ENCODE measurements at regions not wholly inside any gene's neighbourhood (a gene's known extent, or its start where the extent isn't known, plus 50 kb on each side); places are given as distances from the start of the nearest gene placed in this dataset.
"Not testable (repeated sequence)": the region's sequence is repeated elsewhere in the genome, so short reads cannot be mapped to it uniquely, and the experiment has no call there.

DNA sequence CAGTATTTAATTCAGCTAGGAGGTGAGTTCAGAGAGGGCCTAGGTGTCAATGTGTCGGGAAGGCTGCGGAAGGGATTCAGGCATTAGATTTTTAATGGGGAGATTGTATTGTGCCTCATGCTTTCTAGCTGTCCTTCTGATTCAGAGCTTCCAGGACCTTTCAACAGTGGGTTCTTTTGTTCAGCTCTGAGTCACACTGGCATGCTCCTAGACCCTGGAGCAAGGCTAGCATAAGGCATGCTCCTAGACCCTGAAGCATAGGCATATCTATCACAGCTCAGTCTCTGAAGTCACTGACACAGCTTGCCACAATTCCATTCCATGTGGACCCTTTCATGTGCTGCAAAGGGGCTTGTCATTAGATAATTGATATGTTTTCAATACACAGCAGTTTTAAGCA, 396.9 kb downstream of the RAB38 start:
- ATAC-seq (no peak), DNase-seq (ENCODE audit: low spot score) (no peak)

DNA sequence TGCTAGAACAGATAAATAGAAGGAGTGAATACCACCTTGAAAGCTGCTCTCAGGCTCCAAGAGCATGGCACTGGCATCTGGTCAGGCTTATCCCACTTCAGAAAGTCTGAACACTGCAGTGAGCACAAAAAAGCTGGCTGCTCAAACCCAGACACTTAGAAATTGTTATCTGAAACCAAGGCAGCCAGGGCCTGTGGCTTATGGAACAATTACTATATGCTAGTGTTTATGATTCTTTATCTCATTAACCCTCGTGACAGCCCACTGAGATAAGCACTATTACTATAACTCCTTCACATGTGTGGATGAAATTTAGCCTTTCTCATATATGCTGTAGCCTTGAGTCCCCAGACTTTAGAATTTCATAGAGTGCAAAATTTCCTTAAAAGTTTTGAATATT, 400.2 kb downstream of the RAB38 start:
- DNase-seq (ENCODE audit: low spot score), result no peak

DNA sequence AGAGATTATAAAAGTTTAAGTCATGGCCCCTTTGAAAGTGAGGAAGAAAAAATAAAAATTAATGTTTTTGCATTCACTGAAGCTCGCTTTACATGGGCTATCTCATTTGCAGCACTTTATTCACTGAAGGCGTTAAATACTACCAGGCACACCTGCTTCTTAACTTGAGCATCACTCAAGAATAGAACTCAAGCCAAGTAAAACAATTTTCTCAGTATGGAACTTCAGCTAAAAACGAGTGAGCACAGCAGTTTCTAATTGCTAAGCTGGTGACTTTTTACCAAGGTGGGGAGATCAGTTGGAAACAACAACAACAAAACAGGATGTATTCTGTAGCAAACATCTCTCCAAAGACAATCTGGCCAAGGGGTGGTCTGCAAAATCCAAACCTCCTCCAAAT, 405.6 kb downstream of the RAB38 start:
- DNase-seq (ENCODE audit: low spot score) (no peak), ATAC-seq (no peak)

More for the DNA sequence above, 400.2 kb downstream of the RAB38 start:
- ATAC-seq, result no peak

DNA sequence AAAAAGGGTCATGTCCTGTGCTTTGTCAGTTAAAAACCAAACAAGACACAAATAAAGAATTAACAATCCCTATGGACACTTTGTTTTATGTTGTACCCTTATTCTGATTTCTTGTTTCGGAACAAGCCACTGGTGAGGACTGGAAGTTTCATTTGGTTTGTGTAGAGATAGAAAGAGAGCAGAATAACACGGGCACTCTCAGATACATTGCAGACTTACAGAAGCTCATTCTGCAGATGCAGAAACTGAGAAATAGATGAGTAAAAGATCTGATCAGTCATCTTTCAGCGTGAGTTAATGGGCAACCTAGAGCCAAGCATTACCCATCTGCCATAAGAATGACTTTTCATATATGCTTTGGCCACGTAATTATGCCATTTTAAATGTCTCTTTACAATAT, 407.6 kb downstream of the RAB38 start:
- ATAC-seq, result no peak
- DNase-seq (ENCODE audit: low spot score), result no peak

DNA sequence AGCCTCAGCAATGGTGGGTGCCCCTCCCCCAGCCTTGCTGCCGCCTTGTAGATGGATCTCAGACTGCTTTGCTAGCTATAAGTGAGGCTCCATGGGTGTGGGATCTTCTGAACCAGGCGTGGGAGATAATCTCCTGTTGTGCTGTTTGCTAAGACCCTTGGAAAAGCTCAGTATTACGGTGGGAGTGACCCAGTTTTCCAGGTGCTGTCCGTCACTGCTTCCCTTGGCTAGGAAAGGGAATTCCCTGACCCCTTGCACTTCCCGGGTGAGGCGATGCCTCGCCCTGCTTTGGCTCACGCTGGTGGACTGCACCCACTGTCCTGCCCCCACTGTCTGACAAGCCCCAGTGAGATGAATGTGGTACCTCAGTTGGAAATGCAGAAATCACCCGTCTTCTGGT, 411.2 kb downstream of the RAB38 start:
- not testable (repeated sequence) for DNase-seq (ENCODE audit: low spot score); ATAC-seq

DNA sequence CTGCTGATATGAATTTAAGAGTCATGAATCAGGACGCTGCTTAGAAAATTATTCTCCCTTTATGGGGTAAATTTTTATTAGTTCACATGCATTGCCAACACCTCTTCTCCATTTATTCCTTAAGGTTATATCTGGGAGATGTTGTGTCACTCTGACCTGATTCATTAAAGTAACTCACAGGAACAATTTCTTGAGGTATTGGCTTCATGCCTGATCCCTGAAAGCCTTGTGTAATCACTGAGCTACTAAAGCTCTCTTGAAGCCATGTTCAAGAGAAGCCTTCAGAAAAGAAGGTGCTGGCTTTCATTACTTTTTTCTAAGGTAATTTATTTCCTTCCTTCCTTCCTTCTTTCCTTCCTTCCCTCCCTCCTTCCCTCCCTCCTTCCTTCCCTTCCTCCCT, 420.6 kb downstream of the RAB38 start:
- no peak for ATAC-seq

DNA sequence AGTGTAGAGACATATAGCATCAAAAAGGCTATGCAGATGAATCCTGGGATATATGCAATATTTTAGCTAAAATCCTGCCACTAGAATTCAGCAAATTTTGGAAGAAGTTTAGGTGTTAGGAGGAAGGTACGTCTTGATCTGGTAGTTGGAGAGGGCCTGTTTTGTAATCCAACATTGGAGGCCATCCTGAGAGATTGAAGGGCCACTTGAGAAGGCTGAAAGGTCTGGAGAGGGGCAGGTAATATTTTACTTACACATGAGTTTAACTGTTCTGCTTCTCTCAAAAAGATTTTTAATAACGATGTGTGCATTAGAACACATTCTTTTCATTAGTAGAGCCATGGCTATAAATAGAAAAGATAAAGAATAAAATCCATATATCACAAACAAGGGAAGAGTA, 422.1 kb downstream of the RAB38 start:
- no peak for DNase-seq (ENCODE audit: low spot score)
- ATAC-seq, result no peak

More for the DNA sequence above, 420.6 kb downstream of the RAB38 start:
- DNase-seq (ENCODE audit: low spot score), result no peak

DNA sequence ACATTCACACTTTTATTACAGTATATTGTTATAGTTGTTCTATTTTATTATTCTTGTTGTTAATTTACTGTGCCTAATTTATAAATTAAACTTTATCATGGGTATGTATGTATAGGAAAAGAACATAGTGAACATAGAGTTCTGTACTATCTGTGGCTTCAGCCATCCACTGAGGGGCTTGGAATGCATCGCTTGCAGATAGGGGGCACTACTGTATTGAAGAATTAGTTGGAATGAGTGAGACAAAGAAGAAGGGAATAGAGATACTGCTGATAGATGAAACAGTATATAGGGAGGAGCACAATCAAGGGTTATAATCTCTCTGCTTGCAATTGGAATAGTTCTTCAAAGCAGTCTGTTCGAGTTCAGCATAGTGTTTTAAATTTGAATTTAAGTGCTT, 432.2 kb downstream of the RAB38 start:
- no peak for DNase-seq (ENCODE audit: low spot score)
- ATAC-seq, result no peak

DNA sequence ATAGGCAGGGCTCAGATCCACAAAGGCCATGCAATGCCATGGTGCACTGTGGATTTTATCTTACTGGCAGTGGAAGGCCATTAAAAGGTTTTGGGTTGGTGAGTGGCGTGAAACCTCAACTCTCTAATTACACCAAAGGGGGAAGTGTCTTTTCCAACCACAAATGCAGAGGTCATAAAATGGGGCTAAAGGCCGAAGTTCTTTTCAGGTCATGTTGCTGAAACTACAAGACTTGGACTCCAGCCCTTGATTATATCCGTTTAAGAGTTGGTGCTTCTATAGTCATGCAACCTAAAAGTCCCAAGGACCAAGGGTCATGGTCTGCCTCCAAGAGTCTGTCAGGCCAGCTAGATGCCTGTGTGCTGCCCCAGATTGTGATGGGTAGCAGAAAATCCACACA, 434.3 kb downstream of the RAB38 start:
- ATAC-seq (no peak), DNase-seq (ENCODE audit: low spot score) (no peak)

DNA sequence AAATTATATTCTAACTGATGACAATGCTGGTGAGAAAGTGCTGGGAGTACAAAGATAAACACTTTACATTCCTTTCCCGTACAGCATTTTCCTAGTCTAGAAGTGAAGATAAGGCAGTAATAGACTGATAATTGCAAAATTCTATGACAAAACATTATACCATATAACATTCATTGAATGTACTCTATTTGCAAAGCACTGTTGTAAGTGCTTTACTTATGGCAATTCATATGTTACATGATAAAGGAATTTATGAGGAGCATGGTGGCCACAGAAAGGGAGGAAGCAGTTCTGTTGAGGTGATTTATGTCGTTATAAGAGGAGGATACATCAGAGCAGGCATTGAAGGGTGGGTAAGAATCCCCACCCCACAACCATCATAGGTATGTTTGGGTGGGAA, 434.8 kb downstream of the RAB38 start:
- no peak for ATAC-seq
- DNase-seq (ENCODE audit: low spot score), result no peak

DNA sequence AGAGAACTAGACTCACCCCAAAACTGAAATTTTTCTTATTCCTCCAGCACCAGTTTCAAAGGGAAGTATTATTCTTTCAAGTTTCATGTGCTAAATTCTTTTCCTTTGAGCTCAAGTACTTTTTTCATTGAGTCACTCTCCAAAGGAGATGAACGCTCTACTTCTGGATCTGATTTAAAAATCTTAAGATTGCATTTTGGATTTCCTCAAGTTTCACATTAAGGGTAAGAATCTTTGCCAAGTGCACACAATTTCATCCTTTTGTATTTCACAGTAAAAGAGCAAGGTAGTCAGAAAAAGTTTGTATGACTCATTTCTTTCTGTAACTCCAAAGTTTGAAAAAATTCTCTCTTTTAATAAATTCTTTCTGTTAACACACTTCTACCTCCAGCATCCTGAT, 435.5 kb downstream of the RAB38 start:
- no peak for DNase-seq (ENCODE audit: low spot score)
- no peak for ATAC-seq

DNA sequence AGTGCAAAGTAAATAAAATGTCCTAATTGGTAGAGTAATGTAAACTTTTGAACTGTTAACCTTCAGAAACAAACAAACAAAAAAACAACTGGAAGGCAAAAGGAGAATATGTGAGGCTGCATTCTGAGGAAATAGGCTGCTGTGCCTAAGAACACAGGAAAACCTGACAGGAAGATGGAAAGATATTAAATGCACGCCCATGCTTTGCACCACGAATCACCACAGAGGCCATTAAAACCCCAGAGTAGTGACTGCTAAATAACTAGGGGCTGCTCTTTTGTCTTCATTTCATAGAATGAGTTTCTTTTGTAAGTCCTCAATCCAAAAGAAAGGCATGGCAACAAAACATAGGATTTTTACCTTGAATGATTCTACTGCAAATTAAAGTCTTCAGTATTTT, 436.0 kb downstream of the RAB38 start:
- no peak for DNase-seq (ENCODE audit: low spot score)
- no peak for ATAC-seq

DNA sequence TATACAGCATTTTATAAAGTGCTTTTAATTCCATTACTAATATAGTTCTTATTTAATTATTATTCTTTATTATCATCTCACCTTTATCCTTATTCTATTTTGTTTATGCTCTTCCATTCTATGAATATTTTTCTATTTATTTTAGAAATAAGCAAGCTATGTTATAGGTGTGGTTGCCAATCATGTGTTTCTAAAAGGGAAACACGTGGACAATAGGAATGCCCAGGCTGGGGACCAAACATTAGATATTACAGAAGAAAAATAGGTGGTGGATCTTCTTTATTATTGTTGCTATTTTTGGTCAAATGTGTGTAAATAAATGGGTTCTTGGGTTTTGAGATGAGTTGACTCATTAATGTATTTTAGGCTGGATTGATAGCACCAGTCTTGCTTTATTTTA, 438.3 kb downstream of the RAB38 start:
- DNase-seq (ENCODE audit: low spot score) (no peak), ATAC-seq (no peak)

DNA sequence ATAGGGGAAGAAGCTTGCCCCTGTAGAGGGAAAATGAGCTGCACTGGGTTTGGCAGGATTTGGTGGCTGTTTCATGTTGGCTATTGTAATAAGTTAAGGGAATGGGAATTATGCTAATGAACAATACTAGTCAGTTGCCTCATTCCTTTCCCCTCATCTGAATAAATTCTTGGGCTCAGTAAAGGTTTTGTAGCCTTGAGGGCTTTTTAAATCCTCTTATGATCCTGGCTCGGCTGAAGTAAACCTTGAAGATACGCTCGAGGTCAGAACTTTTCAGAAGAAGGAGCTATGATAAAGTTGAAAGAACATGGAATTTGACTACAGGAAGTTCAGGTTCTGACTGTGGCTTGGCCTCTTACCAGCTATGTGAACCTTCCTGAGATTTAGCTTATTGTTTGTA, 448.7 kb downstream of the RAB38 start:
- ATAC-seq, result no peak
- no peak for DNase-seq (ENCODE audit: low spot score)

DNA sequence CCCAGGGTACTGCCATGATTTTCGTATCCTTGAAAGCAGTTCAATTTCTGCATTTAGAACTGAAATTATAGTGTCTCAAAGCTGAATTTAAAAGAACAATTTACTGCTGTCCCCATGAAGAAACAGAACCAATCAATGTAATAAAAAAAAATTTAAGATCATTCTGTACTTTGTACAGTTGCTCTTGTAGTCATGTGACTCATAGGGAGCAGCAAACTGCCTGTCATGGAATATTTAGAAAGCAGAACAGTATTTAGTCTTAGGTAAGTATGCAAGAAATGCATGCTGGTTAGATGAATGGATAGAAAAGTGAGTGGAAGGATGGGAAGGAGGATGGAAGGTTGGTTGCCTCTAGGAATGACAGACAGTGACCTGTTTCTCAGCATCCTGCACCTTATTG, 450.9 kb downstream of the RAB38 start:
- ATAC-seq, result no peak
- DNase-seq (ENCODE audit: low spot score), result no peak

DNA sequence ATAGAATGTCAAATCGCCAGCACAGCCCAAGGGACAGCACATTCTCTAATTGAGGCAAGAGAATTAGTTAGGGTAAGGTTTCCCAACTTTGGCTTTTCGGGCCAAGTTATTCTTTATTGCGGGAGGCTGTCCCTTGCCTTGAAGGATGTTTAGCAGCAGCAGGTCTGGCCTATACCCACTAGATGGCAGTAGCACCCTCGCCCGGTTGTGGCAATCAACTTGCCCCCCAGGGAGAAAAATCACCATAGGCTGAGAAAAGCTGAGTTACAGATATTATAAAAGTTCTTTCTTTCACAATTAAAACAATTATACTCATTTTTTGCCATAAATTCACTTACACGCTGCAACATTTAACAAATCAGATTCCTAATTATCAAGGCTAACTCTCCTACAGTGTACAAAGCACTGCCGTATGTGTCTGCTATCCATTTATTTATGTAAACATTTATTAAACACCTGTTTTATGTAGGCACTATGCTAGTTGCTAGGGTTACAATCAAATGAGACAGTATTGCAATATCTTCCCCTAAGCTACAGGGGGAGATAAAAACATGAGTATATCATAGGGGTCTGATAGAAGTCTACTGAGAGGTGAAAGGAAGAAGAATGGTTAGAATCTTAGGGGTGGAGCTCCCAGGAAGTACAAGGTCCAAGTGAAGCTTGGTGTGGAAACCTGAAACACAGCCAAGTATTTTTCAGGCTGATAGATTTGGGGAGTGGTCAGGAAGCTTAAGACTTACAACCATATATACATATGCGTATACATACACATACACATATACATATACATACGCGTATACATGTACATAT, 452.3 kb downstream of the RAB38 start:
- DNase-seq (ENCODE audit: low spot score), result no peak
- ATAC-seq, result peak; percentile 86

DNA sequence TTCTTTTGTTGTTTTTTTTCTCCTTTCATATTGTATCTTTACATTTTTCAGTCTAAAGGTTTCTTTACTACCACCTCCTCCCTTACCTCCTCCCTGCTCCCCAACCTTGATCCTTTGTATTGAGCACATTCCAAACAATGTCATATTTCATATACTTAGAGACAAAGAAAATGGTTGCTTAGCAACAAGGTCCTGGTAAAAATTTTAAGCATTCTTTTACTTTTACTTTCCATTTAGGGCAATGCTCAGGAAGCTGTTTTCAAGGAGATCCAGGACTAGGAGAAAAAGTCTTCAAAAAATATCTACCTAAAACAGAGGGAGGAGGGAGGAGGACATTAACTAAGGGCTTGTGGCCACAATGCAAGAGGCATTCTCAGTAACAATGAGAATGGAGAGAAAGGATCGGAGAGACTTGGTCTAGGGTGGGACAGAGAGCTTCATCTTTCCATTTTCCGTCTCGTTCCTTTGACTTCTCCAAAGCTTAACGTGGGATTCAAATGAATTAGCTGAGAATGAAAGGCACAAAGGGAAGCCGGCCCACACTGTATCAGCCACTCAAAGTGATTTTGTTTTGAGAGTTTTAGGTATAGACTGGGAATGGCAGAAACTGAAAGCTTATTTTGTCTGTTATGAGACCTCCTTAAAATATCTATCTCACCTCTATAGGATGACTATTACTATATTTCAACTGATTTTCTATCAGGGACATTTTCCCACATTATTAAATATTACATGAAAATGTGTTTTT, 455.7 kb downstream of the RAB38 start:
- no peak for DNase-seq (ENCODE audit: low spot score)
- no peak for ATAC-seq

DNA sequence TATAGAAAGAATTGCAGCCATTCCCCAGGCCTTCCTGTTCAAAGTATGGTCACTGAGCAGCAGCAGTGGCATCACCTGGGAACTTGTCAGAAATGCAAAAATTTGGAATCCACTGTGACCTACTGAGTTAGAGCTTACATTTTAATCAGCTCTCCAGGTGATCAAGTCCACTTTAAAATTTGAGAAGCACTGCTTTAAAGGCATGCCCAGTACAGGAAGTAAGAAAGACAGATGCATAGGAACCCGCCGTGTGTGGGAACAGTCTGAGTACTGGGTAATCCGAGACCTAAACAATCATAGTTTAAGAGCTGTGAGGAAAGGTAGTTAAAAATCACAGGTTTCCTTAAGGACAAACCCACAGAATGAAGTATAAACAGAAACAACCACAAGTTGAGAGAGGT, 462.4 kb downstream of the RAB38 start:
- ATAC-seq (no peak), DNase-seq (ENCODE audit: low spot score) (no peak)

DNA sequence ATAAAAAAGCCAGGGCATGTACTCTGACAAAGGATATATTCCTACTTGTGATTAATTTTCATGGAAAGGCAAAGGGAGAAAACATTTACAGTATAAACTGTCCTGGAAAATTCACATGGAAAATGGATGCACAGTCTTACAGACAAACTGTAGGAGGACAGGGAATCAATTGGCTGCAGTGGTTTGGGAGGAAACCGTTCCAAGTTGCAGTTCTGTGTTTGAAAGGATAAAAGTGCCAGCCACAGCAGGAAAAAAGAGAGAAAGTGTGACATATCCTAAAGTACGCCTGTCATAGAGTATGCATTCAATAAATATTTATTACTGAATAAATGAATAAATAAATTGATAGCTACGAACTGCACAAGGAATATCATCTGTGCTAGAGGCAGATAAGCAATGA, 462.9 kb downstream of the RAB38 start:
- no peak for ATAC-seq

DNA sequence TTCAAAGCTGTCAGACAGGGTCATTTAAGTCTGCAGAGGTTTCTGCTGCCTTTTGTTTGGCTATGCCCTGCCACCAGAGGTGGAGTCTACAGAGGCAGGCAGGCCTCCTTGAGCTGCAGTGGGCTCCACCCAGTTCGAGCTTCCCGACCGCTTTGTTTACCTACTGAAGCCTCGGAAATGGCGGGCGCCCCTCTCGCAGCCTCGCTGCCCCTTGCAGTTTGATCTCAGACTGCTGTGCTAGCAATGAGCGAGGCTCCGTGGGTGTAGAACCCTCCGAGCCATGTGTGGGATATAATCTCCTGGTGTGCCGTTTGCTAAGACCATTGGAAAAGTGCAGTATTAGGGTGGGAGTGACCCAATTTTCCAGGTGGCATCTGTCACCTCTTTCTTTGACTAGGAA, 471.7 kb downstream of the RAB38 start:
- not testable (repeated sequence) for DNase-seq (ENCODE audit: low spot score); ATAC-seq

More for the DNA sequence above, 462.9 kb downstream of the RAB38 start:
- no peak for DNase-seq (ENCODE audit: low spot score)

DNA sequence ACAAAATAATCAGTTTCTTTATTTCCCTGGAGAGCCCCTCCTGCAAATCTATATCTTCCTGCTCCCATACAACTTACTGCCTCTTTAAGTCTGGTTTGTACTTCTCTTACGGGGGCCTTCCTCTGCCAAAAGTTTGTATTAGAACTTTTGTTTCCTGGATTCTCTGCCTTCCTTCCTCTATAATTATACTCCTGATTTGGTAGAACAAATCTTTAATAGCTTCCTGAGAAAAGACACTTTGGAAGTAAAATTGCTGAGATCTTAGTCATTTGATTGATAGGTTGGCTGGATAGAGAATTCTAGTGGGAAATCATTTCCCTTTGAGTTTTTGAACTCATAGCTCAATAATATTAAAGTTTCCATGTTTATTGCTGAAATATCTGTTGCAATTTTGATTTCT, 499.2 kb downstream of the RAB38 start:
- no peak for DNase-seq (ENCODE audit: low spot score)
- no peak for ATAC-seq

DNA sequence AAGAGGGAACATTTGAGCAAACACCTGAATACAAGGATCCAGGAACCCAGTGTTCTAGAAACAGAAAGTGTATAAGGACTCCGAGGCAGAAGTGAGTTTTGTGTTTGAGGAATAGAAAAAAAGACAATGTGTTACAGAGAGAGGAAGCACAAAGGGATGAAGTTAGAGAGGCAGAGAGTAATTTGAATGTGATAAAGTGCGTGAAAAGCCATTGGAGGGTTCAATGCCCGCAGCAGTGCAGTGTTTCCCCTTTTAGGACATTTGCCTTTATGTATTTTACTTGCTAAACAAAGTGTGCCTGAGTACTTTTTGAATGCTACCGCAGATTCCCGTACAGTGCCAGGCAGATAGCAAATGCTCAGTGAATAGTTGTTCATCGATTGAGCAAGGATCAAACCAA, 508.5 kb downstream of the RAB38 start:
- no peak for DNase-seq (ENCODE audit: low spot score)
- no peak for ATAC-seq
